ENCODE measurements at regions not wholly inside any gene's neighbourhood (a gene's known extent, or its start where the extent isn't known, plus 50 kb on each side); places are given as distances from the start of the nearest gene placed in this dataset.

GRCh38 chr2:48170281-48170680, 144.2 kb upstream of the FOXN2 start:
- Histone ChIP-seq H3K27ac (ENCODE audit: low read depth, low read length) (no peak overlapping the region), H3K27me3 (ENCODE audit: insufficient read depth, low read length) (no peaks in the 10 kb centered on the region), H2AFZ (ENCODE audit: low read length) (no peak overlapping the region), H3K79me2 (ENCODE audit: insufficient read depth, low read length) (no peaks in the 10 kb centered on the region), H3K4me1 (ENCODE audit: insufficient read depth, low read length) (peaks cover 1% of the 10 kb centered on the region), H3K4me2 (ENCODE audit: insufficient read depth, low read length) (no peak overlapping the region), H4K20me1 (ENCODE audit: insufficient read depth, low read length) (no peaks in the 10 kb centered on the region), H3K36me3 (ENCODE audit: insufficient read depth, low read length) (no peaks in the 10 kb centered on the region), H3K9me3 (ENCODE audit: low read depth, low read length) (no peaks in the 10 kb centered on the region), H3K4me3 (ENCODE audit: insufficient read depth, low read length) (no peak overlapping the region)
- DNase-seq (ENCODE audit: insufficient read length, low spot score, missing footprints): no peak
- TF ChIP-seq, protein P1, sequence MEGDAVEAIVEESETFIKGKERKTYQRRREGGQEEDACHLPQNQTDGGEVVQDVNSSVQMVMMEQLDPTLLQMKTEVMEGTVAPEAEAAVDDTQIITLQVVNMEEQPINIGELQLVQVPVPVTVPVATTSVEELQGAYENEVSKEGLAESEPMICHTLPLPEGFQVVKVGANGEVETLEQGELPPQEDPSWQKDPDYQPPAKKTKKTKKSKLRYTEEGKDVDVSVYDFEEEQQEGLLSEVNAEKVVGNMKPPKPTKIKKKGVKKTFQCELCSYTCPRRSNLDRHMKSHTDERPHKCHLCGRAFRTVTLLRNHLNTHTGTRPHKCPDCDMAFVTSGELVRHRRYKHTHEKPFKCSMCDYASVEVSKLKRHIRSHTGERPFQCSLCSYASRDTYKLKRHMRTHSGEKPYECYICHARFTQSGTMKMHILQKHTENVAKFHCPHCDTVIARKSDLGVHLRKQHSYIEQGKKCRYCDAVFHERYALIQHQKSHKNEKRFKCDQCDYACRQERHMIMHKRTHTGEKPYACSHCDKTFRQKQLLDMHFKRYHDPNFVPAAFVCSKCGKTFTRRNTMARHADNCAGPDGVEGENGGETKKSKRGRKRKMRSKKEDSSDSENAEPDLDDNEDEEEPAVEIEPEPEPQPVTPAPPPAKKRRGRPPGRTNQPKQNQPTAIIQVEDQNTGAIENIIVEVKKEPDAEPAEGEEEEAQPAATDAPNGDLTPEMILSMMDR (IDR thresholded peaks at IDR 0.05; ENCODE audit: extremely low read depth, low read depth, low read length): no peak

DNA sequence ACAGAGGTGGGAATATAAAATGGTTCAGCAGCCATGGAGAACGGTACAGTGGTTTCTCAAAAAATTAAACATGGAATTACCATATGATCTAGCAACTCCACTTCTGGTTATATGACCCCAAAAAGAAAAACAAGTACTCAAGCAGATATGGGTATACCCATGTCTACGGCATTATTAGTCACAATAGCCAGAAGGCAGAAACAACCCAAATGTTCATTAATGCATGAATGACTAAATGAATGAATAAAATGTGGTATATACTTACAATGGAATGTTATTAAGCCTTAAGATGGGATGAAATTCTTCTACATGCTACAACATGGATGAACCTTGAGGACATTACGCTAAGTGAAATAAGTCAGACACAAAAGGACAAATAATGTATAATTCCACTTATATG, 141.3 kb upstream of the FOXN2 start:
- no peak for DNase-seq (ENCODE audit: insufficient read length, low spot score, missing footprints)
- H3K4me1 ChIP-seq (ENCODE audit: insufficient read depth, low read length): peaks cover 3% of the 10 kb centered on the region
- no peak overlapping the region for H3K4me3 ChIP-seq (ENCODE audit: insufficient read depth, low read length)
- H3K27me3 ChIP-seq (ENCODE audit: insufficient read depth, low read length): no peaks in the 10 kb centered on the region
- no peaks in the 10 kb centered on the region for H3K9me3 ChIP-seq (ENCODE audit: low read depth, low read length)
- no peak overlapping the region for H2AFZ ChIP-seq (ENCODE audit: low read length)
- H3K36me3 ChIP-seq (ENCODE audit: insufficient read depth, low read length): no peaks in the 10 kb centered on the region
- no peaks in the 10 kb centered on the region for H3K79me2 ChIP-seq (ENCODE audit: insufficient read depth, low read length)
- H4K20me1 ChIP-seq (ENCODE audit: insufficient read depth, low read length): no peaks in the 10 kb centered on the region
- H3K4me2 ChIP-seq (ENCODE audit: insufficient read depth, low read length): no peak overlapping the region
- TF ChIP-seq, protein P1 (IDR thresholded peaks at IDR 0.05; ENCODE audit: extremely low read depth, low read depth, low read length): no peak
- no peak overlapping the region for H3K27ac ChIP-seq (ENCODE audit: low read depth, low read length)

DNA sequence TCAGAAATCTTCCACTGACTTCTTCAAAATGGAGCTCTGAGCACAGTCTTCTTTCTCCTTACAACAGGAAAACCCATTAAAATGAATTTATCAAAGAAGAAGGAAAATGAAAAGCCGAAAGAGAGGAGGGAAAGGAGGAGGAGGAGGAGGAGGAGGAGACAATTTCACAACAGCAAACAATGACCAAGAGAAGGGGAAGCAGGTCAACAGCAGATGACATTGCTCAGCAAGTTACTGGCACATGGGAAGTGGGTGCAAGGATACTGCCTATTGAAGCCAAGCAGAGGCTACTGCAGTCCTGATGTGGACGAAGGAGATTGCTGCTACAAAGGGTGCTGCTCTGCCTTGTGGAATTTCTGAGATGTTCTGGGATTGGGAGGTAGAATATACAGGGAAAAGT, 140.0 kb upstream of the FOXN2 start:
- Histone ChIP-seq H3K4me2 (ENCODE audit: insufficient read depth, low read length) (no peak overlapping the region), H3K36me3 (ENCODE audit: insufficient read depth, low read length) (no peaks in the 10 kb centered on the region), H2AFZ (ENCODE audit: low read length) (no peak overlapping the region), H3K27ac (ENCODE audit: low read depth, low read length) (no peak overlapping the region), H3K79me2 (ENCODE audit: insufficient read depth, low read length) (no peaks in the 10 kb centered on the region), H3K4me1 (ENCODE audit: insufficient read depth, low read length) (peaks cover 3% of the 10 kb centered on the region), H3K27me3 (ENCODE audit: insufficient read depth, low read length) (no peaks in the 10 kb centered on the region), H3K9me3 (ENCODE audit: low read depth, low read length) (no peaks in the 10 kb centered on the region), H3K4me3 (ENCODE audit: insufficient read depth, low read length) (no peak overlapping the region), H4K20me1 (ENCODE audit: insufficient read depth, low read length) (no peaks in the 10 kb centered on the region)
- TF ChIP-seq, protein P1 (IDR thresholded peaks at IDR 0.05; ENCODE audit: extremely low read depth, low read depth, low read length): no peak
- no peak for DNase-seq (ENCODE audit: insufficient read length, low spot score, missing footprints)

GRCh38 chr2:48175254-48175653, 139.2 kb upstream of the FOXN2 start:
- Histone ChIP-seq H4K20me1 (ENCODE audit: insufficient read depth, low read length) (no peaks in the 10 kb centered on the region), H3K4me2 (ENCODE audit: insufficient read depth, low read length) (no peak overlapping the region), H3K79me2 (ENCODE audit: insufficient read depth, low read length) (no peaks in the 10 kb centered on the region), H3K4me1 (ENCODE audit: insufficient read depth, low read length) (peaks cover 3% of the 10 kb centered on the region), H3K36me3 (ENCODE audit: insufficient read depth, low read length) (no peaks in the 10 kb centered on the region), H2AFZ (ENCODE audit: low read length) (no peak overlapping the region), H3K4me3 (ENCODE audit: insufficient read depth, low read length) (no peak overlapping the region), H3K27ac (ENCODE audit: low read depth, low read length) (no peak overlapping the region), H3K27me3 (ENCODE audit: insufficient read depth, low read length) (no peaks in the 10 kb centered on the region), H3K9me3 (ENCODE audit: low read depth, low read length) (no peaks in the 10 kb centered on the region)
- TF ChIP-seq, protein P1 (IDR thresholded peaks at IDR 0.05; ENCODE audit: extremely low read depth, low read depth, low read length): no peak
- peak; percentile 52 for DNase-seq (ENCODE audit: insufficient read length, low spot score, missing footprints)

All from osteoblast (primary cell).